Esophagus muscularis mucosa (tissue), 4 donors: ENCODE measurements at regions not wholly inside any gene's neighbourhood (a gene's known extent, or its start where the extent isn't known, plus 50 kb on each side); places are given as distances from the start of the nearest gene placed in this dataset.

Experiments
- EP300 ChIP-seq: sonication (generic); formaldehyde crosslinking; IDR thresholded peaks from one replicate; pipeline ENCODE4 v1.6.1; 2017; ENCODE audit warnings: antibody characterized with exemption
- POLR2A ChIP-seq: fragments of 450-650 bp; IDR thresholded peaks from one replicate; pipeline ENCODE4 v1.6.1; 2017; ENCODE audit warnings: antibody characterized with exemption, moderate library complexity, mild to moderate bottlenecking, low read depth
- POLR2AphosphoS5 ChIP-seq, 2 donors: sonication (generic); formaldehyde crosslinking; IDR thresholded peaks; one replicate each; pipeline ENCODE4 v1.6.1; 2017; ENCODE audit warnings: antibody characterized with exemption in 2 of 2
- TF ChIP-seq, protein P1 (sequence below), 3 experiments: fragments of 200-600 bp in 2 of 3; fragments of 450-650 bp in 1 of 3; sonication (generic) in 2 of 3; IDR thresholded peaks; one replicate each; pipeline ENCODE4 v1.5.1; 2017 to 2019; ENCODE audit warnings: antibody characterized with exemption in 3 of 3, mild to moderate bottlenecking in 2 of 3, moderate library complexity in 1 of 3

DNA sequence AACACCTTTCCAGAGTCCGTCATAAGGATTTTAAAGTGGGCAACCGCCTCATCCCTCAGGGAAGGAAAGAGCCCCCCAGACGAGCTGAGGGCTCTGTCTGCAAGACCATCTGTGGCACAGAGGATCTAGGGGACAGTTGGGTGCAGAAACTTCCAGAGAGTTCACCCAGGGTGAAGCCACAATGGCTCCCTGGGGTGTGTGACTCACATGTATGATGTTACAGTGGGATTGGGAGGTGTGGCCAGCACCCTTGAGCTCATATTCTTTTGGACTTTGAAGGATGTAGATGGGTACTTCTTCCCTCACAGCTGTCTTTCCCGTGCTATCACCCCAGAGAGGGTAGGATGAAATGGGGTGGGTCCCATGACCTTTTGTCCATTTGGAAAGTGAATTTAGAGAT is 95.5 kb downstream of the NCR2 start:
- TF ChIP-seq POLR2AphosphoS5 (IDR thresholded peaks at IDR 0.05) (no peak), POLR2A (no peak), EP300 (no peak)
- TF ChIP-seq, protein P1, sequence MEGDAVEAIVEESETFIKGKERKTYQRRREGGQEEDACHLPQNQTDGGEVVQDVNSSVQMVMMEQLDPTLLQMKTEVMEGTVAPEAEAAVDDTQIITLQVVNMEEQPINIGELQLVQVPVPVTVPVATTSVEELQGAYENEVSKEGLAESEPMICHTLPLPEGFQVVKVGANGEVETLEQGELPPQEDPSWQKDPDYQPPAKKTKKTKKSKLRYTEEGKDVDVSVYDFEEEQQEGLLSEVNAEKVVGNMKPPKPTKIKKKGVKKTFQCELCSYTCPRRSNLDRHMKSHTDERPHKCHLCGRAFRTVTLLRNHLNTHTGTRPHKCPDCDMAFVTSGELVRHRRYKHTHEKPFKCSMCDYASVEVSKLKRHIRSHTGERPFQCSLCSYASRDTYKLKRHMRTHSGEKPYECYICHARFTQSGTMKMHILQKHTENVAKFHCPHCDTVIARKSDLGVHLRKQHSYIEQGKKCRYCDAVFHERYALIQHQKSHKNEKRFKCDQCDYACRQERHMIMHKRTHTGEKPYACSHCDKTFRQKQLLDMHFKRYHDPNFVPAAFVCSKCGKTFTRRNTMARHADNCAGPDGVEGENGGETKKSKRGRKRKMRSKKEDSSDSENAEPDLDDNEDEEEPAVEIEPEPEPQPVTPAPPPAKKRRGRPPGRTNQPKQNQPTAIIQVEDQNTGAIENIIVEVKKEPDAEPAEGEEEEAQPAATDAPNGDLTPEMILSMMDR (IDR thresholded peaks at IDR 0.05) = no peak
